KMS-11 (cell line): ENCODE measurements at regions not wholly inside any gene's neighbourhood (a gene's known extent, or its start where the extent isn't known, plus 50 kb on each side); places are given as distances from the start of the nearest gene placed in this dataset.

ENCODE experiments used
- H2AFZ ChIP-seq: fragments of 200-600 bp; sonication (generic); 2 replicates; pipeline ENCODE4 v1.6.1; 2016; ENCODE audit warnings: antibody characterized with exemption, mixed run types, low read depth
- H3K27ac ChIP-seq: fragments of 200-600 bp; sonication (generic); 2 replicates; pipeline ENCODE4 v1.6.1; 2016; ENCODE audit warnings: mild to moderate bottlenecking, mixed run types
- H3K27me3 ChIP-seq: fragments of 200-600 bp; sonication (generic); 2 replicates; pipeline ENCODE4 v1.6.1; 2017; ENCODE audit warnings: mild to moderate bottlenecking, low read depth, mixed run types, moderate library complexity; ENCODE audit not compliant: insufficient read depth
- H3K36me3 ChIP-seq: fragments of 200-600 bp; sonication (generic); 2 replicates; pipeline ENCODE4 v1.6.1; 2017; ENCODE audit warnings: mild to moderate bottlenecking, mixed run types; ENCODE audit not compliant: insufficient read depth
- H3K4me1 ChIP-seq: fragments of 200-600 bp; sonication (generic); 2 replicates; pipeline ENCODE4 v1.6.1; 2016; ENCODE audit warnings: mild to moderate bottlenecking, low read depth, mixed run types; ENCODE audit not compliant: poor library complexity, severe bottlenecking
- H3K4me2 ChIP-seq: fragments of 200-600 bp; sonication (generic); 2 replicates; pipeline ENCODE4 v1.7.0; 2016; ENCODE audit warnings: mild to moderate bottlenecking, mixed run types
- H3K4me3 ChIP-seq: fragments of 200-600 bp; sonication (generic); IDR thresholded peaks from 2 replicates; pipeline ENCODE4 v1.6.1; 2017; ENCODE audit warnings: low read depth, low read length, mixed read lengths; ENCODE audit not compliant: insufficient read depth
- H3K79me2 ChIP-seq: fragments of 200-600 bp; sonication (generic); 2 replicates; pipeline ENCODE4 v1.6.1; 2016; ENCODE audit warnings: low read depth, mixed run types; ENCODE audit not compliant: insufficient read depth
- H3K9ac ChIP-seq: fragments of 200-600 bp; sonication (generic); 2 replicates; pipeline ENCODE4 v1.6.1; 2016; ENCODE audit warnings: mild to moderate bottlenecking, mixed run types
- H4K20me1 ChIP-seq: fragments of 200-600 bp; sonication (generic); 2 replicates; pipeline ENCODE4 v1.6.1; 2016; ENCODE audit warnings: mild to moderate bottlenecking, mixed run types; ENCODE audit not compliant: insufficient read depth
- CTCF ChIP-seq: fragments of 200-600 bp; sonication (generic); conservative IDR thresholded peaks from 2 replicates; pipeline ENCODE4 v1.6.1; 2017; ENCODE audit warnings: low read depth, mild to moderate bottlenecking, antibody characterized with exemption, low read length, moderate library complexity, mixed read lengths

GRCh38 chr15:46701896-46702295, 1015.4 kb upstream of the SEMA6D start:
- Histone ChIP-seq H3K79me2 (no peaks in the 10 kb centered on the region), H3K4me2 (peak overlapping the region; percentile 91; the same call in 1 of the 2 replicates), H3K4me3 (no peak overlapping the region), H3K27me3 (no peaks in the 10 kb centered on the region), H2AFZ (no peak overlapping the region), H3K4me1 (peaks cover 65% of the 10 kb centered on the region), H3K36me3 (no peaks in the 10 kb centered on the region), H3K27ac (peak overlapping the region; percentile 80; the same call in 1 of the 2 replicates), H3K9ac (no peak overlapping the region), H4K20me1 (no peaks in the 10 kb centered on the region)
- no peak for TF ChIP-seq CTCF

GRCh38 chr15:46703020-46703861, 1014.1 kb upstream of the SEMA6D start:
- Histone ChIP-seq H3K4me2 (peak overlapping the region; percentile 91), H3K27me3 (no peaks in the 10 kb centered on the region), H3K79me2 (no peaks in the 10 kb centered on the region), H3K9ac (peak overlapping the region; percentile 35; the same call in 1 of the 2 replicates), H2AFZ (peak overlapping the region; percentile 31), H3K27ac (peak overlapping the region; percentile 80), H3K4me3 (no peak overlapping the region), H3K36me3 (no peaks in the 10 kb centered on the region), H4K20me1 (no peaks in the 10 kb centered on the region), H3K4me1 (peaks cover 74% of the 10 kb centered on the region)
- TF ChIP-seq CTCF = no peak

GRCh38 chr15:46703871-46704637, 1013.3 kb upstream of the SEMA6D start:
- Histone ChIP-seq H3K9ac (peak overlapping the region; percentile 35), H2AFZ (peak overlapping the region; percentile 31), H3K36me3 (no peaks in the 10 kb centered on the region), H3K27me3 (no peaks in the 10 kb centered on the region), H3K79me2 (no peaks in the 10 kb centered on the region), H3K4me1 (peaks cover 83% of the 10 kb centered on the region), H4K20me1 (no peaks in the 10 kb centered on the region), H3K27ac (peak overlapping the region; percentile 80), H3K4me3 (no peak overlapping the region), H3K4me2 (peak overlapping the region; percentile 91)
- no peak for TF ChIP-seq CTCF

- TF ChIP-seq CTCF = no peak
- H3K4me2 ChIP-seq = peak overlapping the region; percentile 18
- no peak overlapping the region for H2AFZ ChIP-seq
- peak overlapping the region; percentile 97; the same call in 1 of the 2 replicates for H3K27ac ChIP-seq
- no peaks in the 10 kb centered on the region for H3K79me2 ChIP-seq
- no peak overlapping the region for H3K9ac ChIP-seq
- H3K36me3 ChIP-seq = no peaks in the 10 kb centered on the region
- H3K4me1 ChIP-seq = peaks cover 100% of the 10 kb centered on the region
- H3K27me3 ChIP-seq = no peaks in the 10 kb centered on the region
- H4K20me1 ChIP-seq = no peaks in the 10 kb centered on the region
- H3K4me3 ChIP-seq = no peak overlapping the region
Observed at GRCh38 chr15:46707452-46707851, 1009.9 kb upstream of the SEMA6D start.
